Type B pancreatic cell (in vitro differentiated cells): ENCODE measurements at regions not wholly inside any gene's neighbourhood (a gene's known extent, or its start where the extent isn't known, plus 50 kb on each side); places are given as distances from the start of the nearest gene placed in this dataset.

Experiments used
- DNase-seq: peaks from one replicate; pipeline ENCODE4 v3.0.0; 2021; ENCODE audit warnings: mixed read lengths; ENCODE audit not compliant: unreplicated experiment; ENCODE audit errors: extremely low spot score
- H3K27ac Mint-ChIP-seq: 2 replicates; pipeline ENCODE4 v1.8.0; 2021; ENCODE audit warnings: mild to moderate bottlenecking, mixed read lengths
- H3K27me3 Mint-ChIP-seq: 2 replicates; pipeline ENCODE4 v1.8.0; 2021; ENCODE audit warnings: mixed read lengths
- H3K36me3 Mint-ChIP-seq: 2 replicates; pipeline ENCODE4 v1.8.0; 2021; ENCODE audit warnings: mixed read lengths
- H3K4me1 Mint-ChIP-seq: one replicate; pipeline ENCODE4 v1.8.0; 2021; ENCODE audit warnings: mixed read lengths; ENCODE audit not compliant: unreplicated experiment
- H3K4me3 Mint-ChIP-seq: 2 replicates; pipeline ENCODE4 v1.8.0; 2021; ENCODE audit warnings: mild to moderate bottlenecking, mixed read lengths
- H3K9me3 Mint-ChIP-seq: 2 replicates; pipeline ENCODE4 v1.8.0; 2021; ENCODE audit warnings: mixed read lengths
- TF ChIP-seq, protein P1 (sequence below): fragments of 200-600 bp; sonication (generic); conservative IDR thresholded peaks from 2 replicates; pipeline ENCODE4 v1.5.0; 2021; ENCODE audit warnings: antibody characterized with exemption, mild to moderate bottlenecking

DNA sequence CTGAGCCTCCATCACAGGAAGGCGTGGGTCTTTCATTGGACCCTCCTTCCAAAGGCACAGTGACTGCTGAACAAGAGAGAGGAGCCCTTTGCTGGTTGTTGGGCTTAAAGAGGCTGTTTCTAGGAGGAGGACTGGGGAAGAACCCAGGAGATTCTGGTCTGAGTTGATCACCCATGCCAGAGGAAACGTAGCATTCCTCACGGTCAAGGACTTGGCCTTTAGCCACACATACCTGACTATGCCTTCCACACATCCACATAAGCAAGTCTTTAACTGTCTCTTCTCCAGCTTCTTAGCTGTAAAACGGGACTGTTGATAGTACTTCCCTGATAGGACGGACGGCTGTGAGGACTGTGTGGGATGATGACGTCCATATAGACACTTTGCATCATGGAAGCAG is 149.8 kb upstream of the IRX3 start:
- Mint-ChIP-seq H3K27me3 (peaks cover 37% of the 10 kb centered on the region), H3K27ac (no peak overlapping the region), H3K9me3 (peaks cover 5% of the 10 kb centered on the region), H3K4me3 (no peak overlapping the region), H3K36me3 (no peaks in the 10 kb centered on the region), H3K4me1 (peaks cover 15% of the 10 kb centered on the region)
- TF ChIP-seq, protein P1, sequence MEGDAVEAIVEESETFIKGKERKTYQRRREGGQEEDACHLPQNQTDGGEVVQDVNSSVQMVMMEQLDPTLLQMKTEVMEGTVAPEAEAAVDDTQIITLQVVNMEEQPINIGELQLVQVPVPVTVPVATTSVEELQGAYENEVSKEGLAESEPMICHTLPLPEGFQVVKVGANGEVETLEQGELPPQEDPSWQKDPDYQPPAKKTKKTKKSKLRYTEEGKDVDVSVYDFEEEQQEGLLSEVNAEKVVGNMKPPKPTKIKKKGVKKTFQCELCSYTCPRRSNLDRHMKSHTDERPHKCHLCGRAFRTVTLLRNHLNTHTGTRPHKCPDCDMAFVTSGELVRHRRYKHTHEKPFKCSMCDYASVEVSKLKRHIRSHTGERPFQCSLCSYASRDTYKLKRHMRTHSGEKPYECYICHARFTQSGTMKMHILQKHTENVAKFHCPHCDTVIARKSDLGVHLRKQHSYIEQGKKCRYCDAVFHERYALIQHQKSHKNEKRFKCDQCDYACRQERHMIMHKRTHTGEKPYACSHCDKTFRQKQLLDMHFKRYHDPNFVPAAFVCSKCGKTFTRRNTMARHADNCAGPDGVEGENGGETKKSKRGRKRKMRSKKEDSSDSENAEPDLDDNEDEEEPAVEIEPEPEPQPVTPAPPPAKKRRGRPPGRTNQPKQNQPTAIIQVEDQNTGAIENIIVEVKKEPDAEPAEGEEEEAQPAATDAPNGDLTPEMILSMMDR: no peak
- no peak for DNase-seq

DNA sequence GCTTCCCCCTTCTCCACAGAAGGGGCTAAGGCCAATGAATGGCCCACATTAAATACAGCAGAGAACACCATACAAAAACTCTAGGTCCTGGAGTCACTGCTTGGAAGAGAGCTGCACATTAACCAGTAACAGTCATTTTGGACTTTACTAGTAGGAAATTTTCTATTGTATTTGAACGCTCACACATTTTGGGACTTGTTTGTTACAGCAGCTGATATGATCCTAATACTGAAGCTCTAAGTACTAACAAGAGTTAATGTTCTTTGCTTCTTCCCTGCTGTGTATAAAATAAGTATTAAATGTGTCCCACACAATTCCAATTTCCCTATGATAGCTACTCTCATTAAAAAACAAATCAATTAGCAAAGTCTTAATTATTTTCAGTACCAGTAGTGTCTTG is 148.3 kb upstream of the IRX3 start:
- Mint-ChIP-seq H3K27ac (no peak overlapping the region), H3K4me3 (no peak overlapping the region), H3K27me3 (peaks cover 48% of the 10 kb centered on the region), H3K9me3 (peaks cover 5% of the 10 kb centered on the region), H3K4me1 (peaks cover 28% of the 10 kb centered on the region), H3K36me3 (no peaks in the 10 kb centered on the region)
- DNase-seq: no peak
- TF ChIP-seq, protein P1: no peak

DNA sequence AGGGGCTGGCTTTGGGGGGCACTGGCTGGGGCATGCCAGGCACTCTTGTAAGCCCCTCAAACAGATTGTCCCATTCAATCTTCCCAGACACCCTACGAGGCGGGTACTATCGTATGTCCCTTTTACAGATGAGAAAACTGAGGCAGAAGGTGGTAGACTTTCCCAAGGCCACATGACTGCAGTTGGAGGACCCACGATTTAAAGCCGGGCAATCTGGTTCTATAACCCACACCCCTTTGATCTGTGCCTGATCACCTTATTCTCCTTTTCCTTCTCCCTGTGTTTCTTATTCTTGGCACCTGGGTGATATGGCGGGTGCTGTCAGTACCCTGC is 146.3 kb upstream of the IRX3 start:
- H3K4me1 Mint-ChIP-seq: peaks cover 28% of the 10 kb centered on the region
- peaks cover 8% of the 10 kb centered on the region for H3K36me3 Mint-ChIP-seq
- TF ChIP-seq, protein P1: no peak
- H3K27me3 Mint-ChIP-seq: peaks cover 43% of the 10 kb centered on the region
- H3K4me3 Mint-ChIP-seq: no peak overlapping the region
- H3K27ac Mint-ChIP-seq: no peak overlapping the region
- H3K9me3 Mint-ChIP-seq: peaks cover 11% of the 10 kb centered on the region
- DNase-seq: no peak

DNA sequence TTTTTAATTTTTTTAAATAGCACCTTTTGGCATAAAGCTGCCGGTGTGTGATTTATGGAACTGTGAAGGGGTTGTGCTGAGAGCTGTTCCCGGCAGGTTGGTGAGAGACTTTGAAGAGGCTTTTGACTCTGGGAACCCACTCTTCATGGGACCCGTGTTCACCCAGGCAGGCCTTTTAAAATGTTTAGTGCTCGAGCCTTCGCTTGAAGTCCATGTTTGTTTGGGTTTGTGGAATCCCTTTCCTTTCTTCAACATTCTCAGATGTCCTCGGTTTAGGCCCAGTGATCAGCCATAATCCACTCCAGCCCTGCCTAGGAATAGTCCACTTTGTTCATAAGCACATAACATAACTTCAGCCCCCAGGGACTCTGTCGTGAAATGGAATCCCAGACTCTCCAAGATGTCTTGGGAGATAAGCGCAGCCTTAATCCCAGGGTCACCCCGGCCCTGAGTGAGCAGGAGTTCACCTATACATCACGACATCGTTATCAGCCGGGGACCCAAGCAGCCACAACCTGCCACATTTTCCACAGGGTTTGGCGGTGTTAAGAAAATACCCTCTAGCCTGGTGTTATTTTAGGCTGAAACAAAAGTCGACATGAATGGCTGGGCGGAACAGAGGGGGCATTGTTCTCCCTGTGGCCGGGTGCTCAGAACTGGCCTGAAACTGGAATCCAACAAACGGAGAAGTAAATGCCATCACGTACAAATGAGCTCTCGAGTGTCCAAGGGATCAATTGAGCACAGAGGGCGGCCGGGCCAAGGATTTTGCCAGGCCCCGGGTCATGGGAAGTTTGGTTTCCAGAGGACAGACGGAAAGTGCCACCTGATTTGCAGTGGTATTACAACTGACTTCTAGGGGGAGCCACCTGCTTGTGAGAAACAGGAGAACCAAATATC is 145.7 kb upstream of the IRX3 start:
- H3K27ac Mint-ChIP-seq: peak overlapping the region; percentile 43
- no peak for DNase-seq
- peaks cover 41% of the 10 kb centered on the region for H3K27me3 Mint-ChIP-seq

DNA sequence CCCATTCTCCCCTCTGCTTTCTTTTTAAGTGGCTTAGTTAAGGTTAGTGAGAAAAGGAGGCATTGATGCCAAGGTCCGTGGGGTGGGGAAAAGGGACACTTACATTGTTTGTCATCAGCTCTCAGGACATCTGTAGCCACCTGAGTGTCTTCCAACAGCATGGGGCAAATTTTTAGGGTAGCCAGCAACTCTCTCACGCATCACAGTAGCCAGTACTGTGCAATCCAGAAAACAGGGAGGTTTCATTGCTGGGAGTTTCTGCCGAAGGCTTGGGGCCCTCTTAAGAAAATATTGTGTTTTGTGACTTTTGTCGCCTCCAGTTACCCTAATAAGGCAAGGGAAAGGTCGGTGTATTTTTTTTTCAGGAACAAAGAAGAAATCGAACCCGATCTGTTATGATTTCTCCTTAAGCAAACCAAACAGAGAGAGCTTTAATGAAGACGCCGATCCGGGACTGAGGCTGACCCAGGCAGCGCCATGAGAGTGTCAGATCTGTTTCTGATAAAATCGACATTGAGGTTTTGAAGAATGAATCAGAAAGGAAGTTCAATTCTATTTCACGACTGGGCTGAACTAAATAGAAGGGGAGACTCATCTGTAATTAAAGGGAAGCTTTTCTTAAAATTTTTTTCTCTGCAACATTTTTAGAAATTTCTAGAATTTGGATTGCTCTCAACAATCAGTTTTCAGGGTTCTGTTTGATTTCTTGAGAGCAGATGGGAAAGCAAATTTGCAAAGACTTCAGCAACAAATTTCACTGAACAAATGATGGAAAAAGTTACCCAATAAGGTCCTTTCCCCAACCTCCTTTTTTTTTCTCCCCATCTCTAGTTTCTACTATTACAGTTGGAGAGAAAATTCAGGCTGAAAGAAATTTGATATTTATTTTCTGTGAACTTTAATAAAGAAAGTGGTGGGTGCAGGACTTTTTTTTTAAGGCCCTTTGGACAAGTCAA is 144.7 kb upstream of the IRX3 start:
- no peak for DNase-seq
- Mint-ChIP-seq H3K4me3 (peak overlapping the region; percentile 65), H3K9me3 (peaks cover 11% of the 10 kb centered on the region), H3K27ac (peak overlapping the region; percentile 11), H3K4me1 (peaks cover 28% of the 10 kb centered on the region), H3K27me3 (peaks cover 37% of the 10 kb centered on the region), H3K36me3 (peaks cover 8% of the 10 kb centered on the region)
- TF ChIP-seq, protein P1: no peak

More for the DNA sequence above, 145.7 kb upstream of the IRX3 start:
- Mint-ChIP-seq H3K36me3 (peaks cover 8% of the 10 kb centered on the region), H3K4me1 (peaks cover 28% of the 10 kb centered on the region), H3K9me3 (peaks cover 11% of the 10 kb centered on the region), H3K4me3 (no peak overlapping the region)
- TF ChIP-seq, protein P1: peak; percentile 17
